ENCODE measurements at regions not wholly inside any gene's neighbourhood (a gene's known extent, or its start where the extent isn't known, plus 50 kb on each side); places are given as distances from the start of the nearest gene placed in this dataset.

DNA sequence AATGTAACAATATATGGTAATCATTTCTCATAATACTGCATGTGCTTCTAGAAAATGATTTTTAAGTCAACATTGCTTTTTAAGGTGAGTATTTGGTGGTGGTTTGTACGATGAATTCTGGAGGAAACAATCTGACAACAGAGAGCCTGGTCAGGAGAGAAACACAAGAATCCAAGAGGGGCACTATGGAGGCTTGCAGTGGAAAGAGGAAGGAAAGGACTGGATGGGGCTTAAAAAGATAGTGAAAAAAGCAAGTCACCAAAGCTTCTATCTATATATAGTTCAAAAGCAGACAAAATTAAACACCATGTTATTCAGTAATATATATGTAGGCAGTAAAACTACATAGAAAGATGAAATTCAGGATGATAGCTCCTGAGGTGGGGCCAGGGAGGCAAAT, 109.4 kb upstream of the SERTAD2 start:
- TF ChIP-seq ISL1 (CRISPR knock-in tag; IDR thresholded peaks at IDR 0.05), result no peak
- TF ChIP-seq ZC3H10 (CRISPR knock-in tag; IDR thresholded peaks at IDR 0.05), result no peak
- TF ChIP-seq PATZ1 (CRISPR knock-in tag; IDR thresholded peaks at IDR 0.05; ENCODE audit: borderline replicate concordance), result no peak
- TF ChIP-seq RARB (CRISPR knock-in tag; IDR thresholded peaks at IDR 0.05), result no peak
- TF ChIP-seq GLIS3 (CRISPR knock-in tag; IDR thresholded peaks at IDR 0.05), result no peak
- TF ChIP-seq ZFP3 (CRISPR knock-in tag; IDR thresholded peaks at IDR 0.05), result no peak
- no peak for TF ChIP-seq ZNF8 (CRISPR knock-in tag; IDR thresholded peaks at IDR 0.05)
- TF ChIP-seq SNAI2 (CRISPR knock-in tag; IDR thresholded peaks at IDR 0.05), result no peak
- no peak for TF ChIP-seq POU6F1 (CRISPR knock-in tag; IDR thresholded peaks at IDR 0.05; ENCODE audit: borderline replicate concordance, low read depth)
- TF ChIP-seq ESRRG (CRISPR knock-in tag; IDR thresholded peaks at IDR 0.05), result no peak

Data from SK-N-SH treated with all-trans-retinoic acid at 6 μM for 48 hours (cell line).